ES-I3 (cell line): ENCODE measurements at regions not wholly inside any gene's neighbourhood (a gene's known extent, or its start where the extent isn't known, plus 50 kb on each side); places are given as distances from the start of the nearest gene placed in this dataset.

Source experiments
- H3K36me3 ChIP-seq: 2 replicates; pipeline ENCODE4 v1.6.1; 2013; ENCODE audit warnings: mild to moderate bottlenecking, low read length, control low read depth, moderate library complexity; ENCODE audit not compliant: insufficient read depth
- H3K4me1 ChIP-seq: 2 replicates; pipeline ENCODE4 v1.6.1; 2013; ENCODE audit warnings: mild to moderate bottlenecking, control low read depth, low read length; ENCODE audit not compliant: insufficient read depth
- H3K9ac ChIP-seq: 2 replicates; pipeline ENCODE4 v1.6.1; 2013; ENCODE audit warnings: low read depth, mild to moderate bottlenecking, low read length, moderate library complexity
- H3K9me3 ChIP-seq: 2 replicates; pipeline ENCODE4 v1.6.1; 2013; ENCODE audit warnings: mild to moderate bottlenecking, low read length, moderate library complexity; ENCODE audit not compliant: control insufficient read depth, insufficient read depth

DNA sequence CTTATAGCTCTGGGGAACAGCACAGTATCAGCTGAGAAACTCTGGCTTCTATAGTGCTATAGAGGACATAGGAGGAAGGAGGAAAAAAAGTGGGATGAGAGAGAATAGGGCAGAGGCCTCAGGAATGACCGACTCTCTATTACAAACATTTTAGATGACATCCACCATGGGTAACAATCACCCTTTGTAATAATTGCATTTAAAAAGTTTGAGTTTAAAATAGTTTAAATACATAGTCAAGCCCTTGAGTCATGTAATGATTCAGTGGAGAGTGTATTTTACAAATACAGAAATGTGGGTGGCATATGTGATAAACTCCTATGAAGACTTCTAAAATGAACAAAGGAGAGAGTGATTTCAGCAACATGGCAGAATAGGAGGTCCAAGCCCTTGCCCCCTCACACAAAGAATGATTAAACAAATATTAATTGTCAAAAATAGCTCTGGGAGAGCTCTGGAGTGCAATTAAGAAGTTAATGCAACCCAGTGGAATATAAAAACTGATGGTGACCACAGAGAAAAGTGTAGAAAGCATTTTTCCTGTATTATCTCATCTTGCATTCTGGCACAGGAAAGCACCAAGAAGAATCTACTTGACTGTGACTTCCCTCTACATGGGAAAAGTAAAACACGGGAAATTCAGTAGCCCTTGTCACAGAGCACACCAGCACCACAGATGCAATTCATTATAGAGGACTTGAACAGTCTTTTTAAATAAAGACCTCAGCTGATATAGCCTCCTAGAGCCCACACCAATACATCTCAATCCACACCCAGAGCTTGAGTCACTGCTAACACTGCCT, 569.0 kb upstream of the SORCS1 start:
- Histone ChIP-seq H3K36me3 (no peaks in the 10 kb centered on the region), H3K4me1 (no peaks in the 10 kb centered on the region), H3K9ac (no peak overlapping the region), H3K9me3 (no peaks in the 10 kb centered on the region; the same call in 1 of the 2 replicates)

DNA sequence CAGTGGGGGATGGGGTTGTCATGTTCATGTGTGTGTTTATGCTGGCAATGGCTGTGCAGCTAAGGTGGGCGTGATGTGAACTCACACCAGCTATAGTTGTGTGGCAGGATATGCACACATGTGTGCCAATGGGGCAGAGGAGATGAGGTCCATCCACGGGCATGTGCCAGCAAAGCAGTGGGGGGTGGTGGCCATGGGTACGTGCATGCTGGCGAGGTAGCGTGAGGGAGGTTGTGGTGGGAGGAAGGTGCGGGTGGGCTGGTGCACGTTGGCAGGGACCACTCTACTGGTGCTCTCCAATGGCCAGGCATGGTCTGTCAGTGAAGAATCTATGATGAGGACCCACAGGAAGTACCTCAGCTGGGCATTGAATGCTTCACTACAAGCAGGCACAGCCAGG, 567.5 kb upstream of the SORCS1 start:
- no peaks in the 10 kb centered on the region for H3K4me1 ChIP-seq
- no peaks in the 10 kb centered on the region for H3K36me3 ChIP-seq
- H3K9ac ChIP-seq = no peak overlapping the region
- H3K9me3 ChIP-seq = no peaks in the 10 kb centered on the region; the same call in 1 of the 2 replicates

DNA sequence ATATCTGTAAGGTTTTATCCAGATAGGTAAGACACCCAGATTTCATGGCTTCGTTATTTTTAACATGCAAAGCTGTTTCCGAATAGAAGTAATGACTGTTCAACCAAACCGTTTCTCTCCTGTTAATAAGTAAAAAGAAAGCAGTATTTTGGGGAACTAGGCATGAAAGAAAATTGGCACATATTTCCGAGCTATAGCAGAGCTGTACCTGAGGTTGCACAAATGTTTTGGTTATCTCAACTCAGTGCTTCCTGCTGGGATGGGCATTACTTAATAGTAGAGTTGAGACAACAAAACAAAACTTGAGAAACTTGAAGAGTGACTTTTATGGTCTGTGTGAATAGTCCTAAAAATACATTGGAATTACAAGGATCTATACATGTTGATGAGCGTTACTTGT, 564.3 kb upstream of the SORCS1 start:
- H3K36me3 ChIP-seq = no peaks in the 10 kb centered on the region
- no peaks in the 10 kb centered on the region for H3K4me1 ChIP-seq
- no peak overlapping the region for H3K9ac ChIP-seq
- H3K9me3 ChIP-seq = no peaks in the 10 kb centered on the region

DNA sequence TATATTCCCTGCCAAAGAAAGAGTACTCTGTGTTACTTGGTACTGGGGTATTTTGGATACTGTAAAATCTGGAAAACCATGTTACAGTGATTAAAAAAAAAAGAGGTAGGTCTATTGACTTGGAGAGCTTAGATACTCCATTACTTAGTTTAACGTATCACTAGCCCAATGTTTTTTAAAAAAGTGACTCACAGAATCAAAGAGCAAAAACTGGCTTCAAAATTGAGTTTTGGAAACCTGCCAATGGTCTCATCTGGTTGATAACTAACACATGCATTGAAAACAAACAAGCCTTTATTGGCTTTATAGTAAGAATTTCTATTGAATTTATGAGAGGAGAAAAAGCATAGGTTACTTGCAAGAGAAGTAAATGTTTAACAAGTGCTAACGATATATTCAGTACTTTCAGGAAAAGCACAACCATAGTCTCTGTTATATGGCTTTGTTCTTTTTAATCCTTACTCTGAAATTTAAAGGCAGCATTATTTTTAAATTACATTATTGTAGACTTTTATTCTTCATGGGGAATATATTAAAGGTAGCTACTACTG, 563.3 kb upstream of the SORCS1 start:
- Histone ChIP-seq H3K9me3 (no peaks in the 10 kb centered on the region), H3K36me3 (no peaks in the 10 kb centered on the region), H3K4me1 (no peaks in the 10 kb centered on the region), H3K9ac (no peak overlapping the region)

DNA sequence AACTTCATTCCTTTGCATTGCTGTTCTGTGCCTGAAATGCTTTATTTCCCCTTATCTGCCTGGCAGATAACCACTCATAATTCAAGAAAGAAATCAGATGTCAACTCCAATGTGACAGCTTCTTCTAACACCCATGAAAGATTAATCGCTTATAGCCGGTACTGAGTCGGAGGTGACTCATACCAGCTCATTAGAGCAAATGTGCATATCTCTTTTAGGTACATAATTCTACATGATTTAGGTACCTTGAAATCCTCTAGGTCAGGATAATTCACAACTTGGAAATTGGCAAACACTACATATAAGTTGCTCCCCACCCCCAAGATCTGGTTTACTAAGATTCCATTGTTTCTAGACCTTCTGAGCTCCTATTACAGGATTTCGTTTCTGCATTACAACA, 554.4 kb upstream of the SORCS1 start:
- H3K9me3 ChIP-seq = no peaks in the 10 kb centered on the region
- H3K4me1 ChIP-seq = no peaks in the 10 kb centered on the region
- H3K36me3 ChIP-seq = no peaks in the 10 kb centered on the region
- no peak overlapping the region for H3K9ac ChIP-seq

DNA sequence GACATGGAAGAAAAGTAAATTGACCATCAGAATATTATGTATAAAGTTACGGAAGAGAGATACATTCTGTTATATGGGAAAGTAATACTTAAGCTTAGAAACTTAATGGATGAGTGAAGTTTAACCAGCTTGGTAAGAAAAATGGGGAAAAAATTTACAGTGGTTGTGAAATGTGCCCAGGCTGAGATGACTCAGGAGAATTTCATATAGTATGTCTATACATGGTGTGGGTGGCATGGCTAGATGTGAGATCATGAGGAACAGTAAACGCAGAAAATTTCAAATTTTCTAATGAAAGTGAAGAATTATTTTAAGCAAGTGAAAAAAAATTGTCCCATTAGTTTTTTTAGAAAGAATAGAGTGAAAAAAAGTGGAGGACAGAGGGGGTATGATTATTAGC, 552.5 kb upstream of the SORCS1 start:
- Histone ChIP-seq H3K4me1 (no peaks in the 10 kb centered on the region), H3K9me3 (no peaks in the 10 kb centered on the region), H3K36me3 (no peaks in the 10 kb centered on the region), H3K9ac (no peak overlapping the region)

DNA sequence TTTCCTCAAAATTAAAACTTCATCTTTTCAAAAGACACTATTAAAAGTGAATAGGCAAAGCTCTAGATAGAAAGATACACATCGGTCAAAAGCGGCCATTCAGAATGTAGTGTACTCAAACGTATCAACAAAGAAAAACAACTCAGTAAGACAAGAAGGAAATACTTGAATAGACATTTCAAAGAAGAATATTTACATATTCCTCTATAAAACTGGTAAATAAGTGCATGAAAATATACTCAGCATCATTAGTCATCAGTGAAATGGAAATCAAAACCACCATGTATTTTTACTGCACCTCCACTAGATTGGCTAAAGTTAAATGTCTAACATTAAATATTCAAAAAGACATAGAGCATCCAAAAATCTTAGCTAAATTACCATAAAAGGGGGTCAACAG, 551.1 kb upstream of the SORCS1 start:
- no peaks in the 10 kb centered on the region for H3K4me1 ChIP-seq
- H3K9ac ChIP-seq = no peak overlapping the region
- H3K9me3 ChIP-seq = no peaks in the 10 kb centered on the region
- no peaks in the 10 kb centered on the region for H3K36me3 ChIP-seq

DNA sequence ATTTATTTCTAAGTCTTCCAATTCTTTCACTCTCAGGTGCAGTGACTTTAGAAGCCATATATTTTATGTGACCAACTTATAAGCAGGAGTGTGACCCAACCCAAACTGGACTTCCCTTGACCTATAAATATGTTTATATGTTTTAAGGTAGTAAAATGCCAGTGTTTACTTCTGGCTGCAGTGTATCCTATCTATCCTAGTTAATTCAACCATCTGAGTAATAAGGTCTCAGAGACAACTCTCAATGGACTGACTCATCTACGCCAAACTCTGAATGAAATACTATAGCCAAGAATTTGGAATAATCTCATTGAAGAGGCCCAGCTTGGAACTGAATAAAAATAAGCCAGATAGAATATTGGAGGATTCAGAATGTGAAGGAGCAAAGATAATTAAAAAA, 544.5 kb upstream of the SORCS1 start:
- no peaks in the 10 kb centered on the region for H3K9me3 ChIP-seq
- H3K4me1 ChIP-seq = no peaks in the 10 kb centered on the region
- no peak overlapping the region for H3K9ac ChIP-seq
- no peaks in the 10 kb centered on the region for H3K36me3 ChIP-seq

DNA sequence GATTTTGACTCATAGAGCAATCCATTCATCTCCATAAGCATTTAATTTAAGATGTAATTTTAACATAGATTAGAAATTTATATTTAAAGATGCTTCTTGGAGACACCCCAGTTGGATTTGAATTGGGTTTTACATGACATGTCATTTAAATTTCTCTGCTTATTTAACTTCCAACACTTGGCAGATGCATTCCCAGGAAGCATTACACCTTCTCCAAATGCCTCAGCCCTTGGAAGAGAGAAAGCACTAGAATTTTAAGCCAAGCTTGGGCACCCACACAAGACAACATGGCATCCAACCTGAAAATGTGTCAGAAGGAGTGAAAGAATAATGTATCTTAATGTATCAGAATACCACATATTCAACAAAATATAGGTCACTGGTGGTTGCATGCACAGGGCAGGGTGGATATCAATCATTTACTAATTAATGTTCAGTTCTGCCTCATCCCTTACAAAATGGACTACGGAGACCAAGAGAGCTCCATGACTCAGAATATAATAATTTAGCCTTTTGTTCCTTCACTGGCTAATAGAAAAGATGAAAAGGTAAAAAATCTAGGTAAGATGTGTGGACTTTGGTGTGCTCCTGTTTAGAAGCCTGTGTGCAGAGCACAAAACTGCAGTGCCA, 541.7 kb upstream of the SORCS1 start:
- H3K9me3 ChIP-seq = no peaks in the 10 kb centered on the region
- no peaks in the 10 kb centered on the region for H3K36me3 ChIP-seq
- no peak overlapping the region for H3K9ac ChIP-seq
- no peaks in the 10 kb centered on the region for H3K4me1 ChIP-seq

DNA sequence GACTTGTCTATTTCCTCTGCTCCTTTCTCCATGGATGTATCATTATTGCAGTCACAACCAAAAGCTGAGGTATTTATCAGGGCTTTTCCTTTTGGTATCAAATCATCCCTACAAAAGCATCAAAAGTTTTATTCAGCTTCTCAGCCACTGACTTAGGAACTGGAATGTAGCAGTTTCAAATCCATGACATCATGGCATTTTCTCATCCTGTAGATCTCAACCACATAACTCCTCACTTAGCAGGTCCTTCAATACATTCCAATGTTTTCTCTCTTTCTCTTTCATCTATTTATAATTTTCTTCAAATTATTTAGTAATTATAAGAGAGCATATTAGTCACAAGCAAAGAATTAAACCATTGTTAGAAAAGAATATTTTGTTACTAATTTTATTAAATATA, 537.4 kb upstream of the SORCS1 start:
- H3K9me3 ChIP-seq = no peaks in the 10 kb centered on the region
- no peaks in the 10 kb centered on the region for H3K36me3 ChIP-seq
- no peaks in the 10 kb centered on the region for H3K4me1 ChIP-seq
- H3K9ac ChIP-seq = no peak overlapping the region

DNA sequence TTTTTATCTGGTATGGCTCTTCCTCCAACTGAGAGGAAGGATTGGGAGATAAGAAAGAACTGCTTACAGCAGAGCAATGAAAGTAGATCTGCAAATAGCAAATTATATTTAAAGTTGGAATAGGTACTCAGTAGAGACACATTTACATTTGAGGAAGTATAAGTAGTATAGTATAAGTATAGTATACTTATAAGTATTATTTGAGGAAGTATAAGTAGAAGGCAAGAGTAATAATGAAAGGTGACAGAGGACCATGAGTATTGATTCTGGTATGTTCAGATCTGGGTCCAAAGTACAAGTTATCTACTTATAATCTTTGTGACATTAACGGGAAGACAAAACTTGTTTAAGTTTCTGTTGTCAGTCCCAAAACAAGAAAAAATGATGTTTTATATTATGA, 527.6 kb upstream of the SORCS1 start:
- H3K9me3 ChIP-seq = no peaks in the 10 kb centered on the region
- no peaks in the 10 kb centered on the region for H3K4me1 ChIP-seq
- no peak overlapping the region for H3K9ac ChIP-seq
- H3K36me3 ChIP-seq = no peaks in the 10 kb centered on the region

DNA sequence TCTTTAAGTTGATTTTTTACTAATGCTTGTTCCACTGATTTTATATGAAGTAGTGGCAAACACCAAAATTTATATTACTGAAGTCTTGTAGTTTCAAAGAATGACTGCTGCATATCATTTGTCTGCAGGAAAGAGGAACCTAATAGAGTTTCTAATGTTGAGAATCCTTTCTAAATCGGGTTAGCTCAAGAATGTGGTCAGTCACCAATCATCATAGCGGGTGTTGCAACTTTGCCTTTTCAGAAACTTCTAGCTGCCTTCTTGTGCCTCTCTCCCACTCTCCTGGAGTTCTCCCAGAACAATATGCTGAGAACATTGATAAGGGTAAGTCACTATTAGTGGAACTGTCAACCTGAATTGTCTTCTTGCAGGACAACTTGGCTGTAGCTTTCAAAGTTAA, 524.8 kb upstream of the SORCS1 start:
- Histone ChIP-seq H3K9ac (no peak overlapping the region), H3K4me1 (no peaks in the 10 kb centered on the region), H3K9me3 (no peaks in the 10 kb centered on the region), H3K36me3 (no peaks in the 10 kb centered on the region)

DNA sequence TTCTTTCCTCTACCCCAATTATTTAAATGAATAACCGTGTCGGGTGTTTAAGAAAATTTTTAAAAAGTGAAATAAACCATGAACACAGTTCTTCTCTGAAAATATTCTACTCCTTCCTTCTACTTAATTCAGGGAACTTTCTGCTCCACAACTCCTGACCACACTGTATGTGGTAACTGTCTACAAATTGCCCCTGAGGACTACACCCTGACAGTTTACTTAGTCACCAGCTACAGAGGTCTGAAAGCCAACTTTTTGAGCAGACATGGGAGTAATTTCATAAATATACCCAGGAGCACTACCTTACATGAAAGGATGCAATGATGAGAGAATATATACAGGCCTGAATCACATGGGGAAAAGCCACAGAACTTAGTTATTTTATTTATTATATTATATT, 523.2 kb upstream of the SORCS1 start:
- Histone ChIP-seq H3K4me1 (no peaks in the 10 kb centered on the region), H3K9ac (no peak overlapping the region), H3K9me3 (no peaks in the 10 kb centered on the region), H3K36me3 (no peaks in the 10 kb centered on the region)

DNA sequence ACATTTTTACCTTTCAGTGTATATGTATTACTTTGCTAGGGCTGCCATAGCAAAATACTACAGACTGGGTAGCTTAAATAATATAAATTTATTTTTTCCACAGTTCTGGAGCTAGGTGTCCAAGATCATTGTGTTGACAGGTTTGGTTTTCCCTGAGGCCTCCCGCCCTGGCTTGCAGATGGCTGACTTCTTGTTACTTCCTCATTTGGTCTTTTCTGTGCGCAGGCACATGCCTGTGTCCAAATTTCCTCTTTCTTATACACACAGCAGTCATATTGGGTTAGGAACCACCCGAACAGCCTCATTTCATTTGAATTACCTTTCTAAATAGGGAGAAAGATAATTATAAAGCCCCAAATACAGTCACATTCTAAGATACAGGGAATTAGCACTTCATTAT, 521.6 kb upstream of the SORCS1 start:
- no peak overlapping the region for H3K9ac ChIP-seq
- no peaks in the 10 kb centered on the region for H3K4me1 ChIP-seq
- no peaks in the 10 kb centered on the region for H3K36me3 ChIP-seq
- no peaks in the 10 kb centered on the region for H3K9me3 ChIP-seq

DNA sequence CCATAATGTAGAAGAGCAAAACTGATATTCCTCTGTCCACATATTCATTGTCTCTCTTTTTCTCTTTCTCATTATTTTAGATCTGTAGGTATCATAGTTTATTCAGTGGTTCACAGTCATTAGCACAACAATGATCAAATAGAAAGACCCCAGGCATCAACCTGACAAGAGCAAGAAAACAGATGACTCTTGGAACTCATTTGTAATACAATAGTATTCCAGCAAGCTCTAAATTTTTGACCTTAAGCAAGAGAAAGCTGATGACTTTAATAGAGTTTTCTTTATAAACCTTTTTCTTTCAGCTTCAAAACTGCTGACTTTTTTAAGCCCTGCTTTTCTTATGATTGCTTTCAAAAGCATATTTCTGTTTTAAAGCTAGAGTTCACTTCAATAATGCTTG, 507.5 kb upstream of the SORCS1 start:
- no peaks in the 10 kb centered on the region for H3K36me3 ChIP-seq
- H3K4me1 ChIP-seq = peaks cover 13% of the 10 kb centered on the region
- no peak overlapping the region for H3K9ac ChIP-seq
- H3K9me3 ChIP-seq = no peaks in the 10 kb centered on the region
